ENCODE measurements at regions not wholly inside any gene's neighbourhood (a gene's known extent, or its start where the extent isn't known, plus 50 kb on each side); places are given as distances from the start of the nearest gene placed in this dataset.

DNA sequence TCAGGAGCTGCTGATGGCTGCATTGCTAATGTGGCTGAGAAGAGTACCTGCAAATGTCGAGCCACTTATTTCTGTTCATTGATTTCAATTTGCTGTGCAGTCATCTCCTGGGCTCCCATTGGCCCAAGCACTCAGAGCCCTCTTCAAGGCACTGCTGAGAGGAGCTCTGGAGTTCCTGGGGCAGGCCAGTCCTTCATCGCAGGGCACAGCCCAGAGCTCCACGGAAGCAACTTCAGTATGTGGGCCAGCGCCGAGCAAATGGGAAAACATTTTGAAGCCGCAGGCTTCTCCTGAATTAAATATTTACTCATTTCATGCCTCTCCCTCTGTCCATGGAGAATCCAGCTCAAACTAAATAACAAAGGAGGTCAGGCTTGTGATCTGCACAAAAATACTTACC lies 383.3 kb downstream of the BCOR start:
- Histone ChIP-seq H3K4me3 (ENCODE audit: low read depth in 1 of 3, low read length in 3 of 3) (no peak overlapping the region), H3K27me3 (ENCODE audit: control insufficient read depth in 4 of 4, insufficient read depth in 4 of 4, low read length in 3 of 4) (no peaks in the 10 kb centered on the region), H3K9me3 (ENCODE audit: control insufficient read depth in 4 of 4, low read length in 3 of 4) (no peaks in the 10 kb centered on the region), H3K36me3 (ENCODE audit: control insufficient read depth in 4 of 4, insufficient read depth in 3 of 4, low read depth in 1 of 4, low read length in 3 of 4) (no peaks in the 10 kb centered on the region), H3K4me1 (ENCODE audit: control insufficient read depth in 4 of 4, insufficient read depth in 4 of 4, low read length in 3 of 4) (no peaks in the 10 kb centered on the region), H3K27ac (ENCODE audit: low read depth in 1 of 2, low read length in 2 of 2) (no peak overlapping the region), H3K9ac (ENCODE audit: low read depth in 1 of 2, low read length in 2 of 2) (no peak overlapping the region)
- DNase-seq (ENCODE audit: low spot score), result no peak
- WGBS, result 47% methylated on average over 6 of the region's 6 CpGs
- TF ChIP-seq GABPA (IDR thresholded peaks at IDR 0.05 in 1 of 2, conservative IDR thresholded peaks at IDR 0.05 in 1 of 2) (no peak), TAF1 (conservative IDR thresholded peaks at IDR 0.05) (no peak), HNF4A (conservative IDR thresholded peaks at IDR 0.05) (no peak), JUND (IDR thresholded peaks at IDR 0.05) (no peak), FOXA2 (IDR thresholded peaks at IDR 0.05) (no peak), YY1 (IDR thresholded peaks at IDR 0.05) (no peak), EGR1 (IDR thresholded peaks at IDR 0.05; ENCODE audit: low read depth in 2 of 2) (no peak), RXRA (IDR thresholded peaks at IDR 0.05) (no peak), NR2F2 (IDR thresholded peaks at IDR 0.05) (no peak), RAD21 (IDR thresholded peaks at IDR 0.05) (no peak), FOXA1 (IDR thresholded peaks at IDR 0.05) (no peak)
- TF ChIP-seq, protein P1, sequence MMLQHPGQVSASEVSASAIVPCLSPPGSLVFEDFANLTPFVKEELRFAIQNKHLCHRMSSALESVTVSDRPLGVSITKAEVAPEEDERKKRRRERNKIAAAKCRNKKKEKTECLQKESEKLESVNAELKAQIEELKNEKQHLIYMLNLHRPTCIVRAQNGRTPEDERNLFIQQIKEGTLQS (IDR thresholded peaks at IDR 0.05), result no peak
- TF ChIP-seq, protein P2, sequence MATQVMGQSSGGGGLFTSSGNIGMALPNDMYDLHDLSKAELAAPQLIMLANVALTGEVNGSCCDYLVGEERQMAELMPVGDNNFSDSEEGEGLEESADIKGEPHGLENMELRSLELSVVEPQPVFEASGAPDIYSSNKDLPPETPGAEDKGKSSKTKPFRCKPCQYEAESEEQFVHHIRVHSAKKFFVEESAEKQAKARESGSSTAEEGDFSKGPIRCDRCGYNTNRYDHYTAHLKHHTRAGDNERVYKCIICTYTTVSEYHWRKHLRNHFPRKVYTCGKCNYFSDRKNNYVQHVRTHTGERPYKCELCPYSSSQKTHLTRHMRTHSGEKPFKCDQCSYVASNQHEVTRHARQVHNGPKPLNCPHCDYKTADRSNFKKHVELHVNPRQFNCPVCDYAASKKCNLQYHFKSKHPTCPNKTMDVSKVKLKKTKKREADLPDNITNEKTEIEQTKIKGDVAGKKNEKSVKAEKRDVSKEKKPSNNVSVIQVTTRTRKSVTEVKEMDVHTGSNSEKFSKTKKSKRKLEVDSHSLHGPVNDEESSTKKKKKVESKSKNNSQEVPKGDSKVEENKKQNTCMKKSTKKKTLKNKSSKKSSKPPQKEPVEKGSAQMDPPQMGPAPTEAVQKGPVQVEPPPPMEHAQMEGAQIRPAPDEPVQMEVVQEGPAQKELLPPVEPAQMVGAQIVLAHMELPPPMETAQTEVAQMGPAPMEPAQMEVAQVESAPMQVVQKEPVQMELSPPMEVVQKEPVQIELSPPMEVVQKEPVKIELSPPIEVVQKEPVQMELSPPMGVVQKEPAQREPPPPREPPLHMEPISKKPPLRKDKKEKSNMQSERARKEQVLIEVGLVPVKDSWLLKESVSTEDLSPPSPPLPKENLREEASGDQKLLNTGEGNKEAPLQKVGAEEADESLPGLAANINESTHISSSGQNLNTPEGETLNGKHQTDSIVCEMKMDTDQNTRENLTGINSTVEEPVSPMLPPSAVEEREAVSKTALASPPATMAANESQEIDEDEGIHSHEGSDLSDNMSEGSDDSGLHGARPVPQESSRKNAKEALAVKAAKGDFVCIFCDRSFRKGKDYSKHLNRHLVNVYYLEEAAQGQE (IDR thresholded peaks at IDR 0.05), result no peak
- TF ChIP-seq, protein P3, sequence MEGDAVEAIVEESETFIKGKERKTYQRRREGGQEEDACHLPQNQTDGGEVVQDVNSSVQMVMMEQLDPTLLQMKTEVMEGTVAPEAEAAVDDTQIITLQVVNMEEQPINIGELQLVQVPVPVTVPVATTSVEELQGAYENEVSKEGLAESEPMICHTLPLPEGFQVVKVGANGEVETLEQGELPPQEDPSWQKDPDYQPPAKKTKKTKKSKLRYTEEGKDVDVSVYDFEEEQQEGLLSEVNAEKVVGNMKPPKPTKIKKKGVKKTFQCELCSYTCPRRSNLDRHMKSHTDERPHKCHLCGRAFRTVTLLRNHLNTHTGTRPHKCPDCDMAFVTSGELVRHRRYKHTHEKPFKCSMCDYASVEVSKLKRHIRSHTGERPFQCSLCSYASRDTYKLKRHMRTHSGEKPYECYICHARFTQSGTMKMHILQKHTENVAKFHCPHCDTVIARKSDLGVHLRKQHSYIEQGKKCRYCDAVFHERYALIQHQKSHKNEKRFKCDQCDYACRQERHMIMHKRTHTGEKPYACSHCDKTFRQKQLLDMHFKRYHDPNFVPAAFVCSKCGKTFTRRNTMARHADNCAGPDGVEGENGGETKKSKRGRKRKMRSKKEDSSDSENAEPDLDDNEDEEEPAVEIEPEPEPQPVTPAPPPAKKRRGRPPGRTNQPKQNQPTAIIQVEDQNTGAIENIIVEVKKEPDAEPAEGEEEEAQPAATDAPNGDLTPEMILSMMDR (IDR thresholded peaks at IDR 0.05; ENCODE audit: low read depth, low read length, missing input control), result no peak

DNA sequence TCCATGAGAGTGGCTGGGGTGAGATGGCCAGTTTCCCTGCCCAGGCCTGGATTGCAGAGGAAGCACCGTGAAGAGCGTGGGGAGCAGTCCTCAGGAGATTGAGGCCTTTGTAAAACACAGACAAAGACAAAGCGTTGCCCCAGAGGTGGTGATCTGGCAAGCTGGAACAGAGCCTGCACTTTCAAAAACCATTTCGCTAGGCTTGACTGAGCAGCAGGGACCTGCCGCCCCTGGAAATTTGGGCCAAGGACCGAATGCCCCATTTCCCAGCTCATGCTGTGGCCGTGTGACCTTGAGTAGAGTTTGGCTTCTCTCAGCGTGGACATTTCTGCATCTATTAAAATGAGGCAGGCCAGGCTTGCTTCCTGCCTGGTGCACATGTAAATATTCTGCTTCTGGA lies 381.4 kb downstream of the BCOR start:
- 86% methylated on average over 8 of the region's 8 CpGs for WGBS
- H3K4me1 ChIP-seq (ENCODE audit: control insufficient read depth in 4 of 4, insufficient read depth in 4 of 4, low read length in 3 of 4), result no peaks in the 10 kb centered on the region
- H3K36me3 ChIP-seq (ENCODE audit: control insufficient read depth in 4 of 4, insufficient read depth in 3 of 4, low read depth in 1 of 4, low read length in 3 of 4), result no peaks in the 10 kb centered on the region
- no peak overlapping the region for H3K4me3 ChIP-seq (ENCODE audit: low read depth in 1 of 3, low read length in 3 of 3)
- H3K27me3 ChIP-seq (ENCODE audit: control insufficient read depth in 4 of 4, insufficient read depth in 4 of 4, low read length in 3 of 4), result no peaks in the 10 kb centered on the region
- no peaks in the 10 kb centered on the region for H3K9me3 ChIP-seq (ENCODE audit: control insufficient read depth in 4 of 4, low read length in 3 of 4)
- H3K9ac ChIP-seq (ENCODE audit: low read depth in 1 of 2, low read length in 2 of 2), result no peak overlapping the region
- DNase-seq (ENCODE audit: low spot score), result no peak
- no peak overlapping the region for H3K27ac ChIP-seq (ENCODE audit: low read depth in 1 of 2, low read length in 2 of 2)
- TF ChIP-seq, protein P4, sequence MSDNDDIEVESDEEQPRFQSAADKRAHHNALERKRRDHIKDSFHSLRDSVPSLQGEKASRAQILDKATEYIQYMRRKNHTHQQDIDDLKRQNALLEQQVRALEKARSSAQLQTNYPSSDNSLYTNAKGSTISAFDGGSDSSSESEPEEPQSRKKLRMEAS (IDR thresholded peaks at IDR 0.05), result no peak
- TF ChIP-seq JUND (IDR thresholded peaks at IDR 0.05), result no peak
- no peak for TF ChIP-seq GABPA (IDR thresholded peaks at IDR 0.05 in 1 of 2, conservative IDR thresholded peaks at IDR 0.05 in 1 of 2)
- TF ChIP-seq RAD21 (IDR thresholded peaks at IDR 0.05), result no peak
- TF ChIP-seq FOXA2 (IDR thresholded peaks at IDR 0.05), result no peak
- TF ChIP-seq, protein P3 (IDR thresholded peaks at IDR 0.05; ENCODE audit: low read depth, low read length, missing input control), result no peak
- no peak for TF ChIP-seq NR2F2 (IDR thresholded peaks at IDR 0.05)
- no peak for TF ChIP-seq HNF4G (IDR thresholded peaks at IDR 0.05)
- TF ChIP-seq ZBTB33 (IDR thresholded peaks at IDR 0.05), result no peak
- no peak for TF ChIP-seq SP1 (IDR thresholded peaks at IDR 0.05)
- TF ChIP-seq TAF1 (conservative IDR thresholded peaks at IDR 0.05), result no peak
- no peak for TF ChIP-seq EGR1 (IDR thresholded peaks at IDR 0.05; ENCODE audit: low read depth in 2 of 2)
- TF ChIP-seq, protein P1 (IDR thresholded peaks at IDR 0.05), result no peak
- TF ChIP-seq HNF4A (conservative IDR thresholded peaks at IDR 0.05), result no peak
- no peak for TF ChIP-seq RXRA (IDR thresholded peaks at IDR 0.05)
